ENCODE measurements at regions not wholly inside any gene's neighbourhood (a gene's known extent, or its start where the extent isn't known, plus 50 kb on each side); places are given as distances from the start of the nearest gene placed in this dataset.

- TF ChIP-seq EZH2phosphoT487 (IDR thresholded peaks at IDR 0.05; ENCODE audit: borderline replicate concordance) (no peak), CTCF (conservative IDR thresholded peaks at IDR 0.05; ENCODE audit: low read length) (no peak)
- Histone ChIP-seq H3K9ac (ENCODE audit: low read depth, low read length, poor library complexity, severe bottlenecking) (no peak overlapping the region), H3K9me3 (ENCODE audit: insufficient read depth, low read depth, low read length) (no peaks in the 10 kb centered on the region), H3K4me2 (ENCODE audit: low read depth, low read length, poor library complexity, severe bottlenecking) (no peak overlapping the region), H4K20me1 (ENCODE audit: insufficient read depth, low read length, poor library complexity, severe bottlenecking) (no peaks in the 10 kb centered on the region), H3F3A (ENCODE audit: low read depth) (no peaks in the 10 kb centered on the region), H3K4me3 (ENCODE audit: low read length, poor library complexity, severe bottlenecking) (no peak overlapping the region), H3K36me3 (ENCODE audit: insufficient read depth, low read length) (no peaks in the 10 kb centered on the region), H3K9me2 (replicated peaks; ENCODE audit: low read depth, low read length) (0 out of 2 replicates have a peak, but pooled peaks cover 2% of the 10 kb centered on the region), H3K27me3 (ENCODE audit: insufficient read depth, low read length, poor library complexity, severe bottlenecking) (no peaks in the 10 kb centered on the region), H3K4me1 (ENCODE audit: insufficient read depth, low read length, poor library complexity, severe bottlenecking) (no peaks in the 10 kb centered on the region), H3K79me2 (ENCODE audit: insufficient read depth, low read length) (no peaks in the 10 kb centered on the region), H2AFZ (ENCODE audit: low read length) (no peak overlapping the region)
Observed at GRCh38 chr15:67968564-67968963, 85.6 kb upstream of the PIAS1 start.

GRCh38 chr15:67968966-67969365 is 85.1 kb upstream of the PIAS1 start:
- Histone ChIP-seq H3F3A (ENCODE audit: low read depth) (no peaks in the 10 kb centered on the region), H4K20me1 (ENCODE audit: insufficient read depth, low read length, poor library complexity, severe bottlenecking) (no peaks in the 10 kb centered on the region), H2AFZ (ENCODE audit: low read length) (no peak overlapping the region), H3K4me2 (ENCODE audit: low read depth, low read length, poor library complexity, severe bottlenecking) (no peak overlapping the region), H3K36me3 (ENCODE audit: insufficient read depth, low read length) (no peaks in the 10 kb centered on the region), H3K27me3 (ENCODE audit: insufficient read depth, low read length, poor library complexity, severe bottlenecking) (no peaks in the 10 kb centered on the region), H3K9me2 (replicated peaks; ENCODE audit: low read depth, low read length) (0 out of 2 replicates have a peak, but pooled peaks cover 2% of the 10 kb centered on the region), H3K79me2 (ENCODE audit: insufficient read depth, low read length) (no peaks in the 10 kb centered on the region), H3K4me1 (ENCODE audit: insufficient read depth, low read length, poor library complexity, severe bottlenecking) (no peaks in the 10 kb centered on the region), H3K4me3 (ENCODE audit: low read length, poor library complexity, severe bottlenecking) (no peak overlapping the region), H3K9me3 (ENCODE audit: insufficient read depth, low read depth, low read length) (no peaks in the 10 kb centered on the region), H3K9ac (ENCODE audit: low read depth, low read length, poor library complexity, severe bottlenecking) (no peak overlapping the region)
- TF ChIP-seq EZH2phosphoT487 (IDR thresholded peaks at IDR 0.05; ENCODE audit: borderline replicate concordance) (no peak), CTCF (conservative IDR thresholded peaks at IDR 0.05; ENCODE audit: low read length) (no peak)

GRCh38 chr15:67969892-67970291 is 84.2 kb upstream of the PIAS1 start:
- no peaks in the 10 kb centered on the region for H3K27me3 ChIP-seq (ENCODE audit: insufficient read depth, low read length, poor library complexity, severe bottlenecking)
- H3K4me3 ChIP-seq (ENCODE audit: low read length, poor library complexity, severe bottlenecking), result no peak overlapping the region
- no peak overlapping the region for H2AFZ ChIP-seq (ENCODE audit: low read length)
- TF ChIP-seq EZH2phosphoT487 (IDR thresholded peaks at IDR 0.05; ENCODE audit: borderline replicate concordance) (no peak), CTCF (conservative IDR thresholded peaks at IDR 0.05; ENCODE audit: low read length) (no peak)
- no peaks in the 10 kb centered on the region for H3F3A ChIP-seq (ENCODE audit: low read depth)
- H3K9me3 ChIP-seq (ENCODE audit: insufficient read depth, low read depth, low read length), result no peaks in the 10 kb centered on the region
- H3K9ac ChIP-seq (ENCODE audit: low read depth, low read length, poor library complexity, severe bottlenecking), result no peak overlapping the region
- 0 out of 2 replicates have a peak, but pooled peaks cover 2% of the 10 kb centered on the region for H3K9me2 ChIP-seq (replicated peaks; ENCODE audit: low read depth, low read length)
- no peaks in the 10 kb centered on the region for H3K4me1 ChIP-seq (ENCODE audit: insufficient read depth, low read length, poor library complexity, severe bottlenecking)
- H3K4me2 ChIP-seq (ENCODE audit: low read depth, low read length, poor library complexity, severe bottlenecking), result no peak overlapping the region
- H4K20me1 ChIP-seq (ENCODE audit: insufficient read depth, low read length, poor library complexity, severe bottlenecking), result no peaks in the 10 kb centered on the region
- no peaks in the 10 kb centered on the region for H3K79me2 ChIP-seq (ENCODE audit: insufficient read depth, low read length)
- H3K36me3 ChIP-seq (ENCODE audit: insufficient read depth, low read length), result no peaks in the 10 kb centered on the region

All from Loucy (cell line).